ENCODE measurements at regions not wholly inside any gene's neighbourhood (a gene's known extent, or its start where the extent isn't known, plus 50 kb on each side); places are given as distances from the start of the nearest gene placed in this dataset.

GRCh38 chr5:54746777-54747398 lies 229.3 kb downstream of the SNX18 start:
- TF ChIP-seq CTCF (IDR thresholded peaks at IDR 0.05) (no peak), POLR2AphosphoS5 (IDR thresholded peaks at IDR 0.05) (no peak), EP300 (IDR thresholded peaks at IDR 0.05) (no peak), POLR2A (IDR thresholded peaks at IDR 0.05) (no peak)

Measured in suprapubic skin (tissue), 4 donors.